HG03558 (cell line): ENCODE measurements at regions not wholly inside any gene's neighbourhood (a gene's known extent, or its start where the extent isn't known, plus 50 kb on each side); places are given as distances from the start of the nearest gene placed in this dataset.

ENCODE experiments used
- ATAC-seq: cut with Tn5 transposase; IDR thresholded peaks from one replicate; pipeline ENCODE4 v1.9.1; 2021; ENCODE audit warnings: moderate number of reproducible peaks; ENCODE audit not compliant: unreplicated experiment; ENCODE audit errors: extremely low read depth

DNA sequence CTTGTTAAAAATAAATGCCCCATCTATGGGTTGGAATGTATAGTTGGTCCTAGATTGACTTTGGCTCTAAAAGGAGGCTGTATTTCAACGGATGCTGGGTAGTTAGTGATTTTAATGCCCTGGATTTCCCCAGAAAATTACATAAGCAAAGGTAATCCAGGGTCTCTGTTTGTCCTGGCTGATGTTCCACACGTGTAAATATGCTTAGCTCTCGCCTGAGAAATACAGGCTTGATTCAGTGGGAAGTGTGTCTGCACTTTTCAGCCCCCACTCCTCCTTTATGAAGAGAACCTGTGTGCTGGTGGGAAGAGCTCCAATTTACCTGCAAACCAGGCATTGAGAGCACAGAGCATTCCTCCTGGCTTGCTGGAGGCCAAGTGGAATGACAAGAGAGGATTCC, 294.6 kb upstream of the CLINT1 start:
- no peak for ATAC-seq

DNA sequence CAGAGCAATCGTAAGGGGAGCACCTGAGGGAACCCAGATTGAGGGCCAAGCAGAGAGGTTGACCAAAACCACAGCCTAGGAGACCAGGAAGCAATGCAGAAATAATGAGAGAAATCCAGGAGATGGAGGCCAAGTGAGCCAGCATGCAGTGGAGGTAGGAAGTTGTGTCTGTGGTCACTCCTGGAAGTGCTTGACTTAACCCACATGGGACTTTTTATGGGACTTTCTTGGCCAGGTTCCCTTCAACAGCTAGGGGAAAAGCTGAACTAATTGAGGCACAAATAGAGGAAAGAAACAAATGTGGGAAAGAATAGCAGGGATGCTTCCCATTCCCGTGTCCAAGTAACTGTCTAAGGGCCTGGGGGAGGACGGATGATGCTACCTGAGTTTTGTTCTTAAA, 293.2 kb upstream of the CLINT1 start:
- no peak for ATAC-seq

DNA sequence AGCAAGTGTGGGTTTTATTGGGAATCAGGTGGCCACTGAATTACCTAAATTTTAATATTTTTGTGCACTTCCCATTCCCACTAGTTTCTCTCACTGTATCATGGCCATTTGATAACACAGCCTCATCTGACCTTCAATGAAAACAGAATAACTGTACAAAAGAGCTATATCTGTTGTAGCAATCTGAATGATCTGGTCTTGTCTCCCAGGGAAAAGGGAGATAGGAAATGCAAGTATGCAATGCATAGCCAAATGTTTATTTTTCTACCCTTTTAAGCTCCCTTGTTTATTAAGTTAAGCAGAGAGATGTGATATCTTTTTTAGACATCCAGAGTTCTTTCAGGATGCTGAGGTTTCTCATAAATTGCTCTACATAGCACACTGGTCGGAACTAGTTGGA, 288.3 kb upstream of the CLINT1 start:
- no peak for ATAC-seq

DNA sequence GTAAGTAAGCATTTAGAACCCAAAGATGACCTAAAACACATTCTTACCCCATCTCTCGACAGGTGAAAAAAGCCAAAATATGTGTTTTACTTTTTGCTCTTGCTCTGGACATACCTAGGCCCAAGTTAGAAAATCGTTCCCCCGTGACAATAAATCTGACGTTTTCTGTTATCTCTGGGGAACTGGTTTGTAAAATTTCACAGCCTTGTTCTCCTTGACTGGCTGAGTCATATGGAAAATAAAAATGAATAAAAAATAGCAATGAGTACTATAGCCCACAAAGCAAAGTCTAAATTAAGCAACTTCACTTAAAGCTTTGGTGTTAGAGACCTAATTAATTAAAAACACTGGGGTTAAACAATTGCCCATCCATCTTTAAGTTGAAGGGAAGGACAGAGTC, 286.9 kb upstream of the CLINT1 start:
- no peak for ATAC-seq

DNA sequence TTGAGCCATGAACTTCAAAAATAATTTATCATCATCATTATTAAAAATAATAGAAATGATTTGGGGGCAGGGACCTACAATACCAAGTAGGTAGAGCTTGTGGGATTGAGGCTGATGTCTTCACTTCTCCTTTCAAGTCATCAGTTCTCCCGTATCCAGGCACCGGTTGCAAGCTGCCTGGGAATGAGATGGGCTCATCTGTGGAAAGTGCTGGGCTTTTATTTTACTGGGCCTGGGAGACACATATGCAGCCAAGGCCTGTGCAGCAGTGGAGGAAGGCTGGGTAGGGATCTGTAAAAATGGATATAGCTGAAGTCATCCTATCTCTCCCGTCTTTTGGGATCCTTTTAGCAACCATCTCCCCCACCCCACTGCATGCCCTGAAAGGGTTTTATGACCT, 284.1 kb upstream of the CLINT1 start:
- ATAC-seq = no peak

DNA sequence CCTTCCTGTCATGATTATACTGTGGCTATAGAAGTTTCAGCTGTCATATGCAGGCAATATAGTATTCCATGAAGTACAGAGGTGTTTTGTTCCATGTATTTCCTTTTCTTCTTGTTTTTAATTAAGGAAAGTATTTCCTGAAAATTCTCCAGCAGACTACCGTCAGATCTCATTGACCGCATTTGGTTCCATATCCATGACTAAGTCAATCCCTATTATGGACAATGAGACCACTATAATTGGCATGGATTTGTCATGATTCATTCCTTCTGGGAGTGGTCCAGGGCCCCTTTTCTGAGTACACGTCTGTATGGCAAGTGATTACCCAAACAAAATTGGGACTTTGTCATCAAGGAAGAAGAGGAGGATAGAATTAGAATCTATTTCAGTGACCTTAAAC, 283.2 kb upstream of the CLINT1 start:
- no peak for ATAC-seq

DNA sequence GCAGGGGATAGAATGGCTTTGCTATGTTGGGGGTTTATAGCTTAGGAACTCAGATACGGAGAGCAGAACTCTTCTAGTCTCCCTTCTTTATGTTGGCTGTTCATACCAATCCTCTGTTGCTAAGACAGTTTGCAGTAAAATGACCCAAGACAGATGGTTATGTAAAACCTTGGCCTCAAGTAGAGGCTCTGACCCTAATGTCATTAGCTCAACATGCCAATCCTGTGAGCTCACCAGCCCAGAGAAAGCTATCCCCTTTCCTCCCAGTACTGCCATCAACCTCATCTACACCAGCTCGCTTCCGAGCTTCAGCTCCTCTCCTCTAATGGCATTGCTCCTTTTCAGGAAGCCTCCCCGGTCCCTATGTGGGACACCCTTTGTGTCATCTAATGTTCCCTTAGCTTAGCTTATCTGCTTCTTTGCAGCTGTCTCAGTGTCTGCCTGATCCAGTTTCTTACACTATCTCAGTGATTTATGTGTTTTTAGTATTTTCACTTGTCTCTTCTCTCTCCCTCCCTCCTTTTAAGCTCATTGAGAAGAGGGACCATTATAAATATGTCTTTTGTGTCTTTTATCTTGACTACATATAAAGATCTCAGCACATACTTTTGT, 281.3 kb upstream of the CLINT1 start:
- no peak for ATAC-seq

DNA sequence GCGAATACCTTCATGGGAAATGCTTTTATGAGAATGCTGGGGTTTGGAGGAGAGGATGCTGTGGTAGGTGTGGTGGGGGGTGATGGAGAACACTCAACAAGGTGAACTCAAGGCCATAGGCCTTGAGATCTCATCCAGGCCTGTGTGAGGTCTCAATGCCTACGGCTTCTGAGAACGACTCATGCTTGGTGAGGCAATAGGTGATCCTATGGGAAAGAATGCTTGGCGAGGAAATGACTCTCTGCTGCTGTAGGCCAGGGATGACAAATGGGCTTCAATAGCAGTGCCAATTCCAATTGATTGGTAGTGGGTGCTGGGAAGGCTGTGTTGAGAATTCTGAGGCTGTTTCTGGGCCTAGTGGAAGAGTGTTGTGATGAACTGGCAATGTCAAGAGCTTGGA, 280.2 kb upstream of the CLINT1 start:
- ATAC-seq = no peak

DNA sequence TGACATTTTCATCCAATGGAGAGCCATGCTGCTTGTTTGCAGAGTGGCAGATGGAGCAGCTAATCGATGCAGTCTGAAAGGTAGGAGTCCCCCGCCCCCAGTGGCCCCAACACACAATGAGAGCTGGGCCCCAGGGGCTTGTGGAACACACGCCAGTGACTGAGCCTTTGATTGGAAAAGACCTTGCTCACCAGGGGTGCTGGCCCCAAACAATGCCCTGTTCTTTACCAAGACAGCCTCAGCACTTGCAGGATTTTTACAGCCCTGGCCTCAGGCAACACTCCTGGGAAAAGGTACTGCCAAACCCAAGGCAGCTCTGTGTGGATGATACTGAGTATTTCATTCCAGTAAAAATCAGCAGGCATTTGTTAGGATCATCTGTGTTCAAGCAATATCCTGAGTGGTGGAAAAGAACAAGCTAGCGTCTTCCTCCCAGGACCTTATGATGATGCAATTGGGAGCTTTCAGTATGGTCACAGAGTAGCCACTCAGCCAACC, 276.8 kb upstream of the CLINT1 start:
- no peak for ATAC-seq

DNA sequence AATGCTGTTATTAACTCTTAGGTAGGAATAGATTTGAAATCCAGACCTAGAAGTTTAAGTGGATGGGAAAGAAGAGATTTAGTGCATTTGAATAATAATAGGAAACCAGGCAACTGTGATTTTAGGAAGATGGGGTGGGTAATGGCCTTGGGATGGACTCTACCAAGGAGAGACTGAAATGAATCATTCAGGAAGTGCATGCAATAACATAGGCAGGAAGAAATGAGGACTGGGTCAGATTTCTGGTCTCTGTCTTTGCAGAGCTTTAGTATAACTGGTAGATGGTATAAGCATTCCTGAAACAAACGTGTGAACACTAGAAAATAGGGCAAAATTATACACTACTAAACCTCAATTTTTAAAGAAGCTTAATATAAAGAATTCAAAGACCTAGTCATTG, 274.4 kb upstream of the CLINT1 start:
- no peak for ATAC-seq

DNA sequence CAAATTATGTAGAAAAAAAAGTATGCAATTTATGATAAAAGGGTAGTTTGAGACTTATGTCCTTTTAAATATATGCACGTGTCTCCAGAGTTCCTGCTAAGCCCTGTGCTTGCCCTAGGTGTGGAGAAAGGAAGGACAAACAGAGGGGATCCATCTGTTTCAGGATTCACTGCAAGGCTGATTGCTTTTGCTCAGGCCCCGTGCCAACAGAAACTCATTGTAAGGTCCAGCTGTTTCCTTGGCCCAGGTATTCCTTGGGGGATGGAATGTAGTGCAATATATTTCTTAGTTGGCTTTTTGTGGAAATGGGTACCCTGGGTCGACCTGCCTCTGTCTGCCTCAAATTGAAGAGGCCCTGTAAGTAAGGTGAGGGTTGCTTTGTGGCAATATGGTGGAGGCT, 268.6 kb upstream of the CLINT1 start:
- ATAC-seq = no peak

DNA sequence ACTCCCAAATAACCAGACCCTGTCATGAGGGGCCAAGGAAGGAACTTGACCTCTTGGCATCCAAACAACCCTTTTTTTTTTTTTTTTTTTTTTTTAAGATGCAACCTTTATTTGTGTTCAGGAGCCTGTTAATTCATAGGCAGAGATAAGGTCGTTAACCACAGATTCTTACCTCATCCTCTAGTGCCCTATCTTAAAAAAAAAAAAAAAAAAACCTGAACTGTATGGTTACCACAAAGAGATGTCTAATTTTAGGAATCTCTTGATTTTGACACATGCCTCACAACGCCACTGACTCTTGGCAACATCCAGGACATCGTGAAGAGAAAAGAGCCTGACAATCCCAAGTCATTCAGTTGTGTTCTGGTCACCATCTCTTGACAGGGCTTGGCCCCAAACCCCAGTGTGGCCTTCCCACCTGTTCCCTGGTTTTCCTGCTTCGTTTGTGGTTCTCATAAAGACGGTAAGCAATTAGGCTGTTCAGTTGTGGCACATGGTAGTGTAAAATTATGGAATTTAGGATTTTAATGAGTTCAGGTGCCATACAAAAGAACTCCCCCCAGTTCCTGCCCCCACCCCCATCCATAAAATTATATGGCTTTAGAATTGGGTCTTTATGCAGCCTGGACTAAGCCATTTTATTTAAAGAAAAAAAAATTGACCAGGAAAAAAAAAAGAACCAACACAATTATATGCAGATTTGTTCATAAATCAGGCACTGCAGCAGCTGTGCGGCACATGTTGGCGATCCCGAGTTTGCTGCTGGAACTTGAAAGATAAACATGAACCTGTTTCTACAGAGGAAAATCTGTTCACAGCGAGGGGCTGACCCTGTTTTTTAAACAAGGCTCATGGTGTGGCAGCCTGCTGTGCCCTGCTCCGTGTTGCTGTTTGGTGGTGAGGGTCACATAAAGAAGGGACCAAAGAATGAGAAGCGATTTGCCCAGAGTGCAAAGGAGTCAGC, 267.8 kb upstream of the CLINT1 start:
- no peak for ATAC-seq

DNA sequence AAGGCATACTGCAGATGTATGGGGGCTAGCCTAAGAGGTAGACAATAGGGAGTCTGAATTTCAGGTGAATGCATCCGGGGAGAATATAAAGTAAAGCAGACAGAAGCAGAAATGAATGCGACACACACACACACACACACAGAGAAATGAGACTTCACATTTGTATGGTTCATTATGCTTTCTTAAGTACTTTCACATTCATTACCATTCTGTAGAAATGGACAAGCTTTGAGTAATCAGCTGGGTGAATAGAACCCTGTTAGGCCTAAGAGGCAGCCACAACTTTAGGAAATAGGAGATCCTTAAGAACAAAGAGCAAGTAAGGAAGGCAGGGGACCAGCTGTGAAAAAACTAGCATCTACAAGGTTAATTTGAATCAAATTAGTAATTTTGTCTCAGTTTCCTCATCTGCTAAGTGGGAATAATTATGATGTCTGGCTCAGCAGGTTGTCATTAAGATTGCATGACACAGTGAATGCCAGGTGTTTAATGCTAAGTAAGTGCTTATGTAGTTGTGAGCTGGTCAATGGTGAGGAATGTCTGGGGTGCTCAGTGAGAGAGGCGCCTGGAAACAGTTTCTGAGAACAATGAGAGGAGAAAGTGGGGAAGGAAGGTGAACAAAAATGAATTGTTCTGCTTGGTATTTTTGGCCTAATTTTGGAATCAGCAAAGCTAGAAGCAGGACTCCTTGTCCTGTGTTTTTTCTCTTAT, 265.8 kb upstream of the CLINT1 start:
- ATAC-seq = no peak

DNA sequence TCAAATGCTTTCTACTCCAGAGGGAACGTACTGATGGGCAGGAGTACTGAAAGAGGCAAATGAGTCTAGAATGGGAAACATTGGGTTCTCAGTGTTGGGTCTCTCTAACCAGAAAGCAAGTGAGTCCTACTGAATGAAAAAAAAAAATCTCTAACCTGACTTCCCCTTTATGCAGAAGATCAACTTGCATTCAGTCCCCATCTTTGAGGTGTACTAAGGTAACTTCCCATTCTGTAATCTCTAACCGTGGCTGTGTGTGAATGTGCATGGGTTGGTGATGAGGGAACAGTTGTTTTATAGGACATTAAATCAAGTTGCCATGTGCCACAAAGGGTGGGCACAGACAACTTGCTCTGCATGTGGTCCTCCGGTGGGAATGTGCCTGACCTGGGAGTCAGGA, 264.6 kb upstream of the CLINT1 start:
- ATAC-seq = no peak

DNA sequence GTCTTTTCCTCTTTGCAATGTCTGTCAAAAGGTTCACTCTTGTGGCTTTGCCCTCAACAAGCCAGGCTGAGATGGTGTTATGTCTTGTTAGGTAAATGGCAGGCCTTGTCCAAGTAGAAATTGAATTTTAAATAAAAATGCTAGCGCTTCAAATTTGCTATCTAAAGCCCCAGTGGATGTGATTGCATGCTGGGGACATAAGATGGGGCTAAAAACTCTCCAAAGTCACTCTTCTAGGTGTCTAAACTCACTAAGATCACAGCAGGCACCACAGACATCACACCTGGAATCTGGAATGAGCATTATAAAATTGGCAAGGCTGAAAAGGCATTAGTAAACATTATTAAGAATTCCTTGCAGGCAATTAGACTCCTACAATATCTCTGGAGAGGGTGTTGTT, 262.7 kb upstream of the CLINT1 start:
- no peak for ATAC-seq

DNA sequence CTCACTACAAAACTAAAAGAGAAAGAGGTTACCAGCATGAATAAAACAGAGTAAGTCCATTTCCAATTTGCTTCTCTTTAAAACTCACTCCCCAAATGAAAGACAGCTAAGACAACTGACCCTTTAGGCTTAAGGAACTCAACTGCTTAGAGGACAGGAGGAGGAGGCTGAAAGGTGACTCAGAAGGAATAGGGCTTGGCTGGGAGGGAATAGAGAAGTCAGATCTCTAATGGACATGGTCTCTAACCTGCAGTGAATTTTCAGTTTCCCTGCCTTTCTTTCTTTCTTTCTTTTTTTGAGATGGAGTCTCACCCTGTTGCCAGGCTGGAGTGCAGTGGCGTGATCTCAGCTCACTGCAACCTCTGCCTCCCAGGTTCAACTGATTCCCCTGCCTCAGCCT, 261.8 kb upstream of the CLINT1 start:
- ATAC-seq = no peak

DNA sequence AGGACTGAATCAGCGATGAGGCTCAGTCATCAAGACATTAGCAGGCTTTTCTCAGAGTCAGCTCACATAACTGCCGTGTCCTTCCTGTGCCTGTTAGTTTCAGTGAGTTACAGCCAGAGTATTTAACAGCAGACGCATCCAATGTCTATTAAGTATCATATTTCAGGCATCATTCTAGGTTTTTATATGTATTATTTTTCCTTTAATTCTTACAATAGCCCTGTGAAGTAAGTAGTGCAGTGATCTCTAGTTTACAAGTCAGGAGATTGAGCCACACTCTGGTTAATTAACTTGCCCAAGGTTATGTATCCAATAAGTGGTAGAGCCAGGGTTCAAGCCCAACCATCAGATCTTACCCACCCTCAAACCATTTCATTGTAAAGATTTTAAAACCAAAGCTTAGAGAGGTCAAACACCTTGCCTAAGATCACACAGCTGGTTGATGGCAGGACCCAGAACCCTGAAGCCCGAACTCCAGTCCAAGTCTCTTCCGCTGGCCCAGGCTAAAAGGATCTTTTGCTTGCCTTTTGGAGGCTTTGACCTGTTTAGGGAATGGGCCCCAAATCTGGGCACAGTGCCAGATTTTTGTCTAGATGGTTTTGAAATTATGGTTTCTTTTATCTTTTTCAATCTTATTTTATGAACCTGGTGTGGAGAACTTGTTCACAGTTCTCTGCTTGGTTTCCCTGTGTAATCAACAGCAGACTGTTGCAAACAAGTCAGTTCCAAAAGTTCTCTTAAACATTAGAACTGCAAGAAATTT, 261.2 kb upstream of the CLINT1 start:
- no peak for ATAC-seq

DNA sequence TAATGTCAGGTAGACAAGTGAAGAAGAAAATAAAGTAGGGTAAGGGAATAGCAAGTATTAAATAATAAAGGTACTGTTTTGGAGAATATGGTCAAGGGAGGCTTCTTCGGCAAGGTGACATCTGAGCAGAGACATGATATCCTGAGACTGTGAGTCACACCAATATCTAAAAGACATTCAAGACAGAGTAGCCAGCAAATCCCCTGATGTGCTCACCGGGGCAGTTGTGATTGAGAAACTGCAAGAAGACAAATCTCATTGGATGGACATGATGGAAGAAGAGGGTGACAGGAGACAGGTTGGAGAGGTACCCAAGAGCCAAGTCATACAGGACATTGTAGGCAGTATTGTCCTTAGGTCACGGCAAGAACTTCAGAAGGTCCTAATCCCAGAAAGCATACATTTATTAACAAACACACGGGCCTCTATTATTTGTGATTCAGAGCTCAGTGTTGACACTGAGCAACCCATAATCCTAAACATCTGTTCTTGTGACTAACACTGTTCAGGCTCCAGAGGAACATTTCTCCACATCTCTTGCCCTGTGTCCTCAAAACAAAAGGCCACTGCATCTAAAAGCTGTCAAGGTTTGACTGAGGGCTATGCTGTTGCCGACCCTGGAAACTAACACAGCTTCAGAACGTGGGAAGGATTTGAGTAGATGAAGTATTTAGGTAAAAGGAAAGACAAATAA, 258.7 kb upstream of the CLINT1 start:
- no peak for ATAC-seq

DNA sequence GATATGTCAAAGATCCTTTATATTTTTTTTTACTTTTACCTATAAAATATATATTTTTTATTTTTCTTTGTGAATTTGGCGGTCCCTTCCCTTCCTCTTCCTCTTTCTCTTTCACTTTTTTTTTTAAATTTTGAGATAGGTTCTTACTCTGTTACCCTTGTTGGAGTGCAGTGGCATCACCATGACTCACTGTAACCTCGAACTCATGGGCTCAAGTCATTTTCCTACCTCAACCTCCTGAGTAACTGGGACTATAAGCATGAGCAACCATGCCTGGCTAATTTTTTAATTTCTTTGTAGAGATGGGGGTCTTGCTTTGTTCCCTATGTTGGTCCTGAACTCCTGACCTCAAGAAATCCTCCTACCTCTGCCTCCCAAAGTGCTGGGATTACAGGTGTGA, 258.0 kb upstream of the CLINT1 start:
- no peak for ATAC-seq

DNA sequence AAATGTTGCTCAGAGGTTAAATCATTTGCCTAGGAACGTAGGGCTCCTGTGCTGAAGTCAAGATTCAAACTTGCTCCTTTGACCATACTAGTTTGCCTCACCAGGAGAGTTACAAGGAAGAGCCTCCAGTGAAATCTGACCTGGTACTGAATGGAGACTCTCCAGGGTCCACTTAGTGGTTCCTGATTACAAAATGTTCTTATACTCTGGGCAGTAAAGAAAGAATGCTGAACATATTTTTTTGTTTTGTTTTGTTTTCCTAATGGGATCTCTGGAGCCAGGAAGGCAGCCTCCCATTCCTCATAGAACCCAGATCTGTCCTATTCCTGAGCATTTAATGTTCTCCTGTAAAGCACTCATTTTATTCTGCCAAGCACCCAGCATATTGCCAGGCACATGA, 256.5 kb upstream of the CLINT1 start:
- ATAC-seq = no peak
